Endothelial cell of umbilical vein (primary cell): ENCODE measurements at regions not wholly inside any gene's neighbourhood (a gene's known extent, or its start where the extent isn't known, plus 50 kb on each side); places are given as distances from the start of the nearest gene placed in this dataset.

Source experiments
- BruUV-seq: library from RNA; stranded (reverse); fragments of 400-500 nt; replicated peaks from 2 replicates; lab custom pipeline; 2021; lab: Mats Ljungman, UMichigan
- CTCF ChIA-PET: fragments of 300-600, 350-600 bp; sonication (Branson Sonifier 250); formaldehyde crosslinking; loops from one replicate; lab custom pipeline; 2021; ENCODE audit warnings: antibody characterized with exemption, inconsistent platforms; lab: Charles Lee
- POLR2A ChIA-PET: fragments of 300-600, 350-600 bp; sonication (Branson Sonifier 250); formaldehyde crosslinking; loops from one replicate; lab custom pipeline; 2021; ENCODE audit warnings: antibody characterized with exemption, inconsistent platforms; lab: Charles Lee
- DNase-seq: peaks from one replicate; pipeline ENCODE4 v3.0.0-alpha.2; 2011; ENCODE audit warnings: low read depth, low spot score
- FAIRE-seq: peaks from 2 replicates; lab custom pipeline; 2011; peaks lifted over from hg19 to GRCh38; lab: Jason Lieb, UNC
- H2AFZ ChIP-seq: 2 replicates; pipeline ENCODE4 v1.6.0; 2012; ENCODE audit warnings: low read depth, low read length, control low read depth, inconsistent platforms
- H3K27ac ChIP-seq: 2 replicates; pipeline ENCODE4 v1.5.1; 2011; ENCODE audit warnings: low read depth, mild to moderate bottlenecking, control low read depth, low read length, moderate library complexity; ENCODE audit not compliant: insufficient read depth
- H3K27me3 ChIP-seq, 2 experiments: 2 replicates each; pipeline versions ENCODE4 v1.6.0 to v1.6.1; 2011; ENCODE audit warnings: low read length in 2 of 2, mixed read lengths in 1 of 2; ENCODE audit not compliant: control insufficient read depth in 2 of 2, insufficient read depth in 2 of 2
- H3K36me3 ChIP-seq, 2 experiments: 2 replicates in 1 of 2; 3 replicates in 1 of 2; pipeline ENCODE4 v1.5.1; 2011; ENCODE audit warnings: low read length in 2 of 2, mild to moderate bottlenecking in 1 of 2, moderate library complexity in 1 of 2; ENCODE audit not compliant: control insufficient read depth in 2 of 2, insufficient read depth in 2 of 2; ENCODE audit errors: extremely low read depth in 1 of 2
- H3K4me1 ChIP-seq: 3 replicates; pipeline ENCODE4 v1.5.1; 2011; ENCODE audit warnings: mild to moderate bottlenecking, low read length; ENCODE audit not compliant: control insufficient read depth, insufficient read depth; ENCODE audit errors: extremely low read depth
- H3K4me2 ChIP-seq: 2 replicates; pipeline ENCODE4 v1.6.1; 2011; ENCODE audit warnings: low read length, control low read depth, mixed read lengths; ENCODE audit not compliant: insufficient read depth
- H3K4me3 ChIP-seq, 3 experiments: fragments of 200-600 bp in 1 of 3; sonication (generic), shearing (Covaris generic) in 1 of 3; replicated peaks in 1 of 3; 2 replicates each; pipeline ENCODE4 v1.5.1; 2011 to 2016; ENCODE audit warnings: control low read depth in 3 of 3, low read length in 3 of 3, mild to moderate bottlenecking in 2 of 3, inconsistent platforms in 1 of 3, low read depth in 1 of 3, moderate library complexity in 1 of 3; ENCODE audit not compliant: insufficient read depth in 1 of 3
- H3K79me2 ChIP-seq: 2 replicates; pipeline ENCODE4 v1.6.0; 2012; ENCODE audit warnings: low read length, inconsistent platforms; ENCODE audit not compliant: control insufficient read depth, insufficient read depth
- H3K9ac ChIP-seq: replicated peaks from 2 replicates; pipeline ENCODE3; 2011; ENCODE audit warnings: low read length, control low read depth; ENCODE audit not compliant: insufficient read depth; ENCODE audit errors: extremely low read depth
- H3K9me1 ChIP-seq: replicated peaks from 3 replicates; pipeline ENCODE4 v1.6.0; 2011; ENCODE audit warnings: mild to moderate bottlenecking, low read length; ENCODE audit not compliant: control insufficient read depth, insufficient read depth; ENCODE audit errors: extremely low read depth
- H3K9me3 ChIP-seq: replicated peaks from 2 replicates; pipeline ENCODE4 v1.5.1; 2012; ENCODE audit warnings: low read length, inconsistent platforms; ENCODE audit not compliant: control insufficient read depth, insufficient read depth
- H4K20me1 ChIP-seq: replicated peaks from 2 replicates; pipeline ENCODE3; 2011; ENCODE audit warnings: mild to moderate bottlenecking, low read length; ENCODE audit not compliant: control insufficient read depth, insufficient read depth; ENCODE audit errors: extremely low read depth
- EZH2 ChIP-seq: IDR thresholded peaks from 2 replicates; pipeline ENCODE4 v1.6.1; 2012; ENCODE audit warnings: borderline replicate concordance, low read depth, mild to moderate bottlenecking, moderate library complexity, low read length, inconsistent platforms; ENCODE audit not compliant: severe bottlenecking
- FOS ChIP-seq: IDR thresholded peaks from 2 replicates; pipeline ENCODE4 v1.6.1; 2011; ENCODE audit warnings: mild to moderate bottlenecking, low read length, moderate library complexity, borderline replicate concordance; ENCODE audit not compliant: insufficient read depth
- GATA2 ChIP-seq: IDR thresholded peaks from 2 replicates; pipeline ENCODE4 v1.7.0; 2011; ENCODE audit warnings: low read depth, mild to moderate bottlenecking, moderate library complexity, mixed read lengths, low read length; ENCODE audit not compliant: insufficient read length, insufficient read depth
- JUN ChIP-seq: IDR thresholded peaks from 2 replicates; pipeline ENCODE4 v1.6.1; 2011; ENCODE audit warnings: borderline replicate concordance, low read depth; ENCODE audit not compliant: insufficient read length, insufficient read depth
- MAX ChIP-seq: IDR thresholded peaks from 2 replicates; pipeline ENCODE4 v1.6.1; 2011; ENCODE audit not compliant: insufficient read depth, insufficient read length
- MYC ChIP-seq: IDR thresholded peaks from one replicate; pipeline ENCODE4 v1.6.1; 2011; ENCODE audit warnings: mild to moderate bottlenecking, low read depth, low read length
- POLR2A ChIP-seq: IDR thresholded peaks from 2 replicates; pipeline ENCODE4 v1.6.1; 2012; ENCODE audit warnings: low read depth, mild to moderate bottlenecking, control low read depth, low read length
- POLR2AphosphoS5 ChIP-seq: IDR thresholded peaks from 2 replicates; pipeline ENCODE4 v1.6.1; 2012; ENCODE audit warnings: low read depth, mild to moderate bottlenecking, control low read depth, low read length, moderate library complexity; ENCODE audit not compliant: insufficient read depth
- dilution Hi-C: fragments of 300-500 bp; cut with MboI; formaldehyde crosslinking; loops from one replicate; pipeline ENCODE4 v1.15.0; 2019; ENCODE audit warnings: low sequenced_read_pairs; ENCODE audit not compliant: extremely low pct_ligation_motif_present
- intact Hi-C: fragments of 100-400 bp; cut with micrococcal nuclease; formaldehyde crosslinking; loops from one replicate; pipeline ENCODE4 v1.10.0; 2022
- TF ChIP-seq, protein P1 (sequence below), 2 donors: IDR thresholded peaks; 1 replicate in 1 of 2; 2 replicates in 1 of 2; pipeline ENCODE4 v1.5.1; 2011; ENCODE audit warnings: low read length in 2 of 2, mild to moderate bottlenecking in 2 of 2, moderate library complexity in 2 of 2, control low read depth in 1 of 2, inconsistent platforms in 1 of 2, low read depth in 1 of 2; ENCODE audit not compliant: insufficient read depth in 1 of 2; ENCODE audit errors: extremely low read depth in 1 of 2

- intact Hi-C loops: no loop called here
Observed at GRCh38 chr18:10089881-10090280, 176.1 kb downstream of the VAPA start.

More at GRCh38 chr18:10089881-10090280, 176.1 kb downstream of the VAPA start:
- H3K9me1 ChIP-seq: no peaks in the 10 kb centered on the region
- POLR2A ChIA-PET: no interaction called here
- no peak overlapping the region for H3K4me3 ChIP-seq
- no peaks in the 10 kb centered on the region for H3K79me2 ChIP-seq
- no peaks in the 10 kb centered on the region for H3K9me3 ChIP-seq
- H3K27me3 ChIP-seq: peaks cover 0 to 3% of the 10 kb centered on the region in 2 experiments
- DNase-seq (no peak), FAIRE-seq (no peak)
- no peak overlapping the region for H3K27ac ChIP-seq
- no peaks in the 10 kb centered on the region for H3K4me1 ChIP-seq
- dilution Hi-C loops: no loop called here
- no peak overlapping the region for H3K4me2 ChIP-seq
- no peak overlapping the region for H2AFZ ChIP-seq
- no peak overlapping the region for H3K9ac ChIP-seq
- H3K36me3 ChIP-seq: no peaks in the 10 kb centered on the region
- TF ChIP-seq POLR2A: no peak
- TF ChIP-seq JUN: no peak
- no peak for TF ChIP-seq FOS
- TF ChIP-seq MYC: no peak
- TF ChIP-seq, protein P1, sequence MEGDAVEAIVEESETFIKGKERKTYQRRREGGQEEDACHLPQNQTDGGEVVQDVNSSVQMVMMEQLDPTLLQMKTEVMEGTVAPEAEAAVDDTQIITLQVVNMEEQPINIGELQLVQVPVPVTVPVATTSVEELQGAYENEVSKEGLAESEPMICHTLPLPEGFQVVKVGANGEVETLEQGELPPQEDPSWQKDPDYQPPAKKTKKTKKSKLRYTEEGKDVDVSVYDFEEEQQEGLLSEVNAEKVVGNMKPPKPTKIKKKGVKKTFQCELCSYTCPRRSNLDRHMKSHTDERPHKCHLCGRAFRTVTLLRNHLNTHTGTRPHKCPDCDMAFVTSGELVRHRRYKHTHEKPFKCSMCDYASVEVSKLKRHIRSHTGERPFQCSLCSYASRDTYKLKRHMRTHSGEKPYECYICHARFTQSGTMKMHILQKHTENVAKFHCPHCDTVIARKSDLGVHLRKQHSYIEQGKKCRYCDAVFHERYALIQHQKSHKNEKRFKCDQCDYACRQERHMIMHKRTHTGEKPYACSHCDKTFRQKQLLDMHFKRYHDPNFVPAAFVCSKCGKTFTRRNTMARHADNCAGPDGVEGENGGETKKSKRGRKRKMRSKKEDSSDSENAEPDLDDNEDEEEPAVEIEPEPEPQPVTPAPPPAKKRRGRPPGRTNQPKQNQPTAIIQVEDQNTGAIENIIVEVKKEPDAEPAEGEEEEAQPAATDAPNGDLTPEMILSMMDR (IDR thresholded peaks at IDR 0.05; ENCODE audit: extremely low read depth in 1 of 2, insufficient read depth in 1 of 2, low read depth in 1 of 2, low read length in 2 of 2): no peak
- no peak for TF ChIP-seq POLR2AphosphoS5
- TF ChIP-seq EZH2: no peak
- TF ChIP-seq GATA2: no peak
- TF ChIP-seq MAX: no peak
- CTCF ChIA-PET: interaction anchor here (1.0 kb wide), 1 partner anchor 13 kb away, joined by 3 read pairs; no protein-coding TSS in a partner anchor
- no peaks in the 10 kb centered on the region for H4K20me1 ChIP-seq
- no TSS peak for BruUV-seq
